K562 (cell line): ENCODE measurements at regions not wholly inside any gene's neighbourhood (a gene's known extent, or its start where the extent isn't known, plus 50 kb on each side); places are given as distances from the start of the nearest gene placed in this dataset.
A peak's percentile ranks its signal among the peaks of the same experiment; 100 is the strongest.

ENCODE experiments used
- ARHGAP35 ChIP-seq: fragments of 450-650 bp; IDR thresholded peaks from 2 replicates; pipeline ENCODE4 v1.6.1; 2018; ENCODE audit not compliant: partially characterized antibody
- CHCHD3 ChIP-seq: fragments of 250-450 bp; sonication (Bioruptor Pico); IDR thresholded peaks from 2 replicates; pipeline ENCODE4 v2.1.2; 2022; ENCODE audit warnings: mild to moderate bottlenecking
- CREB1 ChIP-seq, 2 experiments: sonication (generic) in 1 of 2; formaldehyde crosslinking in 1 of 2; IDR thresholded peaks; 2 replicates each; pipeline versions ENCODE4 v1.6.1 to v1.8.0; 2012 to 2022; ENCODE audit warnings: inconsistent platforms in 1 of 2, mild to moderate bottlenecking in 1 of 2, missing genetic modification reagents in 1 of 2, moderate library complexity in 1 of 2
- CSDE1 ChIP-seq, 2 experiments: fragments of 450-650 bp; IDR thresholded peaks; 2 replicates each; pipeline ENCODE4 v1.6.1; 2016; ENCODE audit warnings: mild to moderate bottlenecking in 1 of 2
- DDX20 ChIP-seq: fragments of 450-650 bp; IDR thresholded peaks from 2 replicates; pipeline ENCODE4 v1.6.1; 2016; ENCODE audit warnings: missing genetic modification characterization, low read depth, mild to moderate bottlenecking, missing compliant biosample characterization, moderate library complexity
- HEY1 ChIP-seq: fragments of 250-450 bp; sonication (Bioruptor Pico); IDR thresholded peaks from 2 replicates; pipeline ENCODE4 v1.5.0; 2020; ENCODE audit warnings: mild to moderate bottlenecking, moderate library complexity, borderline replicate concordance
- KLF1 ChIP-seq: fragments of 450-650 bp; IDR thresholded peaks from 2 replicates; pipeline ENCODE4 v1.6.1; 2016; ENCODE audit warnings: missing genetic modification characterization, missing compliant biosample characterization
- KLF16 ChIP-seq: IDR thresholded peaks from 2 replicates; pipeline ENCODE4 v1.6.1; 2016; ENCODE audit warnings: antibody characterized with exemption
- MAFG ChIP-seq: fragments of 450-650 bp; conservative IDR thresholded peaks from 2 replicates; pipeline ENCODE4 v1.6.1; 2016; ENCODE audit warnings: missing genetic modification characterization, missing compliant biosample characterization
- RB1 ChIP-seq: fragments of 450-650 bp; IDR thresholded peaks from 2 replicates; pipeline ENCODE4 v1.6.1; 2017; ENCODE audit warnings: low read depth, mild to moderate bottlenecking
- SMARCA4 ChIP-seq: fragments of 450-650 bp; IDR thresholded peaks from 2 replicates; pipeline ENCODE4 v1.6.1; 2016
- SMARCB1 ChIP-seq: IDR thresholded peaks from 2 replicates; pipeline ENCODE4 v1.6.1; 2011; ENCODE audit warnings: improper control_type of control experiment, low read depth; ENCODE audit not compliant: insufficient read length
- SP2 ChIP-seq: IDR thresholded peaks from 2 replicates; pipeline ENCODE4 v1.6.1; 2011; ENCODE audit warnings: mild to moderate bottlenecking, low read depth, low read length, moderate library complexity; ENCODE audit not compliant: poor library complexity, severe bottlenecking; ENCODE audit errors: extremely low read depth
- ZBTB7A ChIP-seq: IDR thresholded peaks from 2 replicates; pipeline ENCODE4 v1.6.1; 2011; ENCODE audit warnings: low read depth, mild to moderate bottlenecking, low read length, moderate library complexity, borderline replicate concordance; ENCODE audit not compliant: control insufficient read depth
- ZFP1 ChIP-seq: fragments of 450-650 bp; formaldehyde crosslinking; IDR thresholded peaks from 2 replicates; pipeline ENCODE4 v1.4.0; 2020; ENCODE audit warnings: mild to moderate bottlenecking, mixed read lengths
- ZNF253 ChIP-seq: fragments of 250-450 bp; sonication (Bioruptor Pico); conservative IDR thresholded peaks from 2 replicates; pipeline ENCODE4 v1.6.1; 2021; ENCODE audit warnings: mild to moderate bottlenecking
- ZNF316 ChIP-seq: fragments of 450-650 bp; IDR thresholded peaks from 2 replicates; pipeline ENCODE4 v1.6.1; 2016
- TF ChIP-seq, protein P1 (sequence below): fragments of 450-650 bp; formaldehyde crosslinking; conservative IDR thresholded peaks from 2 replicates; pipeline ENCODE4 v1.4.0; 2022; ENCODE audit warnings: mild to moderate bottlenecking, missing genetic modification characterization
- TF ChIP-seq, protein P2 (sequence below): fragments of 450-650 bp; IDR thresholded peaks from 2 replicates; pipeline ENCODE4 v1.6.1; 2017; ENCODE audit warnings: antibody characterized with exemption
- TF ChIP-seq, protein P3 (sequence below): fragments of 250-450 bp; sonication (Bioruptor Pico); IDR thresholded peaks from 2 replicates; pipeline ENCODE4 v1.4.0; 2020; ENCODE audit warnings: mild to moderate bottlenecking, moderate library complexity
- TF ChIP-seq, protein P4 (sequence below): fragments of 200-800 bp; sonication (Bioruptor generic); IDR thresholded peaks from 2 replicates; pipeline ENCODE4 v1.6.1; 2017; ENCODE audit warnings: missing genetic modification characterization, missing compliant biosample characterization

DNA sequence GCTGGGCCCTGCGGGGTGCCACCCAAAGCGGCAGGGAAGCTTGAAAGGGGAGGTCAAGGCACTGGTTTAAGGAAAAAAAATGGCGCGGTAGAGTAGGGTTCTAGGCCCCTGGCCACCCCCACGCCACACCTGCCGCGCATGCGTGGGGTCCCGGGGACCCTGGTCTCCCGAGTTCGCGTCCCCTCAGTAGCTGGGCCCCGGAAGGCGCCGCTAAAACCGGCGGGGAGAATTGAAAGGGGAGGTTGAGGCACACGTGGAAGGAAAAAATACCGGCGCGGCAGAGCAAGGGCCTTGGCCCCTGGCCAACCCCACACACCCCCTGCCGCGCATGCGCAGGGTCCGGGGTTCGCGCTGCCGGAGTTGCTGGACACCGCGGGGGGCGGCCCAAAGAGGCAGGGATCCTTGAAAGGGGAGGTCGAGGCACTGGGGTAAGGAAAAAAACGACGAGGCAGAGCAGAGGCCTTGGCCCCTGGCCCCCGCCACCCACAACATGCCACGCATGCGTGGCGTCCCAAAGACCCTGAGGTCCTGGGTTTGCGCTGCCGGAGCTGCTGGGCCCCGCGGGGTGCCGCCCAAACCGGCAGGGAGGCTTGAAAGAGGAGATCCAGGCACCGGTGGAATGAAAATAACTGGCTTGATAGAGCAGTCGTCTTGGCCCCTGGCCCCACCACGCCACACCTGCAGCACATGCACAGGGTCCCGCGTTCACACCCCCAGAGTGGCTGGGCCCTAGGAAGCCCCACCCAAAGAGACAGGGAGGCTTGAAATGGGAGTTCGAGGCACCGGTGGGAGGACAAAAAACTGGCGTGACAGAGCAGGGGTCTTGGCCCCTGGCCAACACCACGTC is 314.5 kb downstream of the ALG10 start (continued):
- TF ChIP-seq, protein P1, sequence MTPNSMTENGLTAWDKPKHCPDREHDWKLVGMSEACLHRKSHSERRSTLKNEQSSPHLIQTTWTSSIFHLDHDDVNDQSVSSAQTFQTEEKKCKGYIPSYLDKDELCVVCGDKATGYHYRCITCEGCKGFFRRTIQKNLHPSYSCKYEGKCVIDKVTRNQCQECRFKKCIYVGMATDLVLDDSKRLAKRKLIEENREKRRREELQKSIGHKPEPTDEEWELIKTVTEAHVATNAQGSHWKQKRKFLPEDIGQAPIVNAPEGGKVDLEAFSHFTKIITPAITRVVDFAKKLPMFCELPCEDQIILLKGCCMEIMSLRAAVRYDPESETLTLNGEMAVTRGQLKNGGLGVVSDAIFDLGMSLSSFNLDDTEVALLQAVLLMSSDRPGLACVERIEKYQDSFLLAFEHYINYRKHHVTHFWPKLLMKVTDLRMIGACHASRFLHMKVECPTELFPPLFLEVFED (CRISPR knock-in tag), result no peak
- TF ChIP-seq, protein P2, sequence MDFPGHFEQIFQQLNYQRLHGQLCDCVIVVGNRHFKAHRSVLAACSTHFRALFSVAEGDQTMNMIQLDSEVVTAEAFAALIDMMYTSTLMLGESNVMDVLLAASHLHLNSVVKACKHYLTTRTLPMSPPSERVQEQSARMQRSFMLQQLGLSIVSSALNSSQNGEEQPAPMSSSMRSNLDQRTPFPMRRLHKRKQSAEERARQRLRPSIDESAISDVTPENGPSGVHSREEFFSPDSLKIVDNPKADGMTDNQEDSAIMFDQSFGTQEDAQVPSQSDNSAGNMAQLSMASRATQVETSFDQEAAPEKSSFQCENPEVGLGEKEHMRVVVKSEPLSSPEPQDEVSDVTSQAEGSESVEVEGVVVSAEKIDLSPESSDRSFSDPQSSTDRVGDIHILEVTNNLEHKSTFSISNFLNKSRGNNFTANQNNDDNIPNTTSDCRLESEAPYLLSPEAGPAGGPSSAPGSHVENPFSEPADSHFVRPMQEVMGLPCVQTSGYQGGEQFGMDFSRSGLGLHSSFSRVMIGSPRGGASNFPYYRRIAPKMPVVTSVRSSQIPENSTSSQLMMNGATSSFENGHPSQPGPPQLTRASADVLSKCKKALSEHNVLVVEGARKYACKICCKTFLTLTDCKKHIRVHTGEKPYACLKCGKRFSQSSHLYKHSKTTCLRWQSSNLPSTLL, result no peak
- TF ChIP-seq ZBTB7A, result peak; percentile 51
- no peak for TF ChIP-seq ZNF253 (CRISPR knock-in tag)
- no peak for TF ChIP-seq MAFG (tag)
- TF ChIP-seq ZNF316, result no peak
- no peak for TF ChIP-seq DDX20 (tag)
- TF ChIP-seq KLF16, result no peak
- TF ChIP-seq CSDE1 (IDR thresholded peaks at IDR 0.05), result no peak
- no peak for TF ChIP-seq HEY1 (CRISPR knock-in tag)
- TF ChIP-seq CREB1 (IDR thresholded peaks at IDR 0.05), result no peak
- no peak for TF ChIP-seq CREB1 (CRISPR knock-in tag; IDR thresholded peaks at IDR 0.05)
- TF ChIP-seq, protein P3, sequence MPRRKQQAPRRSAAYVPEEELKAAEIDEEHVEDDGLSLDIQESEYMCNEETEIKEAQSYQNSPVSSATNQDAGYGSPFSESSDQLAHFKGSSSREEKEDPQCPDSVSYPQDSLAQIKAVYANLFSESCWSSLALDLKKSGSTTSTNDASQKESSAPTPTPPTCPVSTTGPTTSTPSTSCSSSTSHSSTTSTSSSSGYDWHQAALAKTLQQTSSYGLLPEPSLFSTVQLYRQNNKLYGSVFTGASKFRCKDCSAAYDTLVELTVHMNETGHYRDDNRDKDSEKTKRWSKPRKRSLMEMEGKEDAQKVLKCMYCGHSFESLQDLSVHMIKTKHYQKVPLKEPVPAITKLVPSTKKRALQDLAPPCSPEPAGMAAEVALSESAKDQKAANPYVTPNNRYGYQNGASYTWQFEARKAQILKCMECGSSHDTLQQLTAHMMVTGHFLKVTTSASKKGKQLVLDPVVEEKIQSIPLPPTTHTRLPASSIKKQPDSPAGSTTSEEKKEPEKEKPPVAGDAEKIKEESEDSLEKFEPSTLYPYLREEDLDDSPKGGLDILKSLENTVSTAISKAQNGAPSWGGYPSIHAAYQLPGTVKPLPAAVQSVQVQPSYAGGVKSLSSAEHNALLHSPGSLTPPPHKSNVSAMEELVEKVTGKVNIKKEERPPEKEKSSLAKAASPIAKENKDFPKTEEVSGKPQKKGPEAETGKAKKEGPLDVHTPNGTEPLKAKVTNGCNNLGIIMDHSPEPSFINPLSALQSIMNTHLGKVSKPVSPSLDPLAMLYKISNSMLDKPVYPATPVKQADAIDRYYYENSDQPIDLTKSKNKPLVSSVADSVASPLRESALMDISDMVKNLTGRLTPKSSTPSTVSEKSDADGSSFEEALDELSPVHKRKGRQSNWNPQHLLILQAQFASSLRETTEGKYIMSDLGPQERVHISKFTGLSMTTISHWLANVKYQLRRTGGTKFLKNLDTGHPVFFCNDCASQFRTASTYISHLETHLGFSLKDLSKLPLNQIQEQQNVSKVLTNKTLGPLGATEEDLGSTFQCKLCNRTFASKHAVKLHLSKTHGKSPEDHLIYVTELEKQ (CRISPR knock-in tag), result no peak
- TF ChIP-seq ZFP1 (CRISPR knock-in tag), result no peak
- TF ChIP-seq CHCHD3 (CRISPR knock-in tag), result no peak
- no peak for TF ChIP-seq SMARCA4
- TF ChIP-seq ARHGAP35, result no peak
- TF ChIP-seq, protein P4, sequence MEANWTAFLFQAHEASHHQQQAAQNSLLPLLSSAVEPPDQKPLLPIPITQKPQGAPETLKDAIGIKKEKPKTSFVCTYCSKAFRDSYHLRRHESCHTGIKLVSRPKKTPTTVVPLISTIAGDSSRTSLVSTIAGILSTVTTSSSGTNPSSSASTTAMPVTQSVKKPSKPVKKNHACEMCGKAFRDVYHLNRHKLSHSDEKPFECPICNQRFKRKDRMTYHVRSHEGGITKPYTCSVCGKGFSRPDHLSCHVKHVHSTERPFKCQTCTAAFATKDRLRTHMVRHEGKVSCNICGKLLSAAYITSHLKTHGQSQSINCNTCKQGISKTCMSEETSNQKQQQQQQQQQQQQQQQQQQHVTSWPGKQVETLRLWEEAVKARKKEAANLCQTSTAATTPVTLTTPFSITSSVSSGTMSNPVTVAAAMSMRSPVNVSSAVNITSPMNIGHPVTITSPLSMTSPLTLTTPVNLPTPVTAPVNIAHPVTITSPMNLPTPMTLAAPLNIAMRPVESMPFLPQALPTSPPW (CRISPR knock-in tag), result 0 out of 2 replicates have a peak, but pooled peaks have one; percentile 13
- no peak for TF ChIP-seq KLF1 (tag)
- TF ChIP-seq SMARCB1, result no peak
- TF ChIP-seq SP2, result no peak
- peak; percentile 47; the same call in 1 of the 2 replicates for TF ChIP-seq RB1
